ENCODE measurements at regions not wholly inside any gene's neighbourhood (a gene's known extent, or its start where the extent isn't known, plus 50 kb on each side); places are given as distances from the start of the nearest gene placed in this dataset.

DNA sequence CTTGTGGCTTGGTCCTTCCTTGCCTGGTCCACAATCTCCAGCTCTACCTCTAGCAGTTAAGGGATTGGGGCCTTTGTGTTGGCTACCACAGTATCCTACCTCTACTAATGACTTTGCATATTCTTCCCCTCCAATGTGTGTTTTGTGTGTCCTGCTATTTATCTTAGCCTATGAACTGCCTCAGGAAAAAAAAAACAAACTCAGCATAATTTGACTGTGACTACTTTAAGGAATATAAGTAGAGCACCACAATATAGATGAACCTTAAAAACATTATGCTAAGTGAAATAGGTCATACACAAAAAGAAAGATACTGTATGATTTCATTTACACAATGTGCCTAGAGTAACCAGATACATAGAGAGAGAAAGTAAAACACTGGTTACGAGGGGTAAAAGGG is 61.3 kb upstream of the PTPN13 start:
- no peaks in the 10 kb centered on the region for H3K4me1 Mint-ChIP-seq
- no peaks in the 10 kb centered on the region for H3K9me3 Mint-ChIP-seq
- H3K4me3 Mint-ChIP-seq, result no peak overlapping the region
- ATAC-seq, result no peak
- H3K27ac Mint-ChIP-seq, result no peak overlapping the region
- peaks cover 6% of the 10 kb centered on the region for H3K27me3 Mint-ChIP-seq
- DNase-seq, result no peak

DNA sequence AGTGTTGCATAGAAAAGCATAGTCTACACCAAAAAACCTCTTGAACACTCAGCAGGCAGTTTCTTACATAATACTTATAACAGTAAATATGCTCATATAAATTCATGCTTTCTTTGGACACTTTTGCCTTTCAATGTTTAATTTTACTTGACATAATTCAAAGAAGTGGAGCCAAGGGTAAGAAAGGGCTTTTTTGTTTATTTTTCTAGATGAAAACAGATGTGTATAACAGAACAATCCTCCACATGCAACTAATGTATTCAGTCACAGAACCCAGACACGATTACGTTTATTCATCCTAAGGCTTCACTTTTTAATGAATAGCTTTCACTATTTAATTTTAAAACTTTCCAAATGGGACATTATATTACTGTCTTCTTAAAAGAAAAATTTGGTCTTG is 58.0 kb upstream of the PTPN13 start:
- H3K27ac Mint-ChIP-seq, result no peak overlapping the region

DNA sequence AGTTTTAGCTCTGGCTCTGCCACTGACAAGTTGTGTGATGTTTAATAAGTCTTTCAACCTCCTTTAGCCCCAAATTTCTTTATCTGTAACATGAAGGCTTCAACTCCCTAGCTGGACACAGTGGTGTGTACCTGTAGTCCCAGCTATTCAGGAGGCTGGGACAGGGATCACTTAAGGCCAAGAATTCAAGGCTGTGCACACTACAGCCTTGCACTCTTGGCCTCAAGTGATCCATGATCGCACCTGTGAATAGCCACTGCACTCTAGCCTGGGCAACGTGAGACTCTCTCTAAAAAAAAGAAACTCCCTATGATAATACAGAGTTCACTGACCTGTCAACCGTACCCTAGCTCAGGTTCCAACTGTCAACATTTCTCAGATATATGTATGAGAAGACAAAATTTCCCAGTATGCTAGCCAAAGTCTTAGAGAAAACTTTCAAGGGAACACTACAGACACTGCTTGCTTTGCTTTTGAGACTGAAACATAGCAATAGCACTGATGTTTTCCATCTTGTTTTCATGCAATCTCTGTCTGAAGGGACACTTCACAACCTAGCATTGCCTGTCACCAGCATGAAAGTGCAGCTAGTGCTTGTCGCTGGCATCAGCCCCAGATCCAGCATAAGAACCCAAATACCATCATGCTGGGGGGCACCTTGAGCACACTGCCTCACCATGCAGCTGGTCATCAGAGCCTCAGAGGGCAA is 51.6 kb upstream of the PTPN13 start:
- ATAC-seq (no peak), DNase-seq (no peak)
- no peak overlapping the region for H3K4me3 Mint-ChIP-seq
- H3K4me1 Mint-ChIP-seq, result no peaks in the 10 kb centered on the region
- no peak overlapping the region for H3K27ac Mint-ChIP-seq
- H3K27me3 Mint-ChIP-seq, result peaks cover 12% of the 10 kb centered on the region
- no peaks in the 10 kb centered on the region for H3K9me3 Mint-ChIP-seq

More for the DNA sequence above, 58.0 kb upstream of the PTPN13 start:
- H3K4me1 Mint-ChIP-seq, result no peaks in the 10 kb centered on the region
- peaks cover 15% of the 10 kb centered on the region for H3K27me3 Mint-ChIP-seq
- H3K4me3 Mint-ChIP-seq, result no peak overlapping the region
- ATAC-seq, result no peak
- no peaks in the 10 kb centered on the region for H3K9me3 Mint-ChIP-seq
- DNase-seq, result no peak

DNA sequence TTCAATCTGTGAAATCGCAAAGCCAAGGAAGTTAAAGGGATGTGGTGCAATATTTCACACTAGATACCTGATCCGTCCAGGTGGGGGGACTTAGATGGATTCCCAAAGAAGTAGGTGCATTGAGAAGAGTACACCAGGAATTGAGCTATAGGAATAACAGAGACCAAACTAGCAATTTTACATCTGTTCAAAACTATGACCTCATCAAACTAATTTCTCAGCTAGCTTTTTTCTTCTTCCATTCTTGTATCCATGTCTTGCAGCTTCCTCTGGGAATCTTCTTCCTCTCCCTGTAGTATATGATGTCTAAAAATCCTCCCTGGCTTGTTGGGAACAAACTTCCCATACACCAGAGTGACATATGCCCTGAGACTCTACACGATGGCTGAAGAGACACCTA is 51.0 kb upstream of the PTPN13 start:
- ATAC-seq, result no peak
- Mint-ChIP-seq H3K27ac (no peak overlapping the region), H3K4me1 (no peaks in the 10 kb centered on the region), H3K9me3 (peaks cover 0 to 4% of the 10 kb centered on the region in 2 donors), H3K4me3 (no peak overlapping the region), H3K27me3 (peaks cover 12% of the 10 kb centered on the region)
- no peak for DNase-seq

DNA sequence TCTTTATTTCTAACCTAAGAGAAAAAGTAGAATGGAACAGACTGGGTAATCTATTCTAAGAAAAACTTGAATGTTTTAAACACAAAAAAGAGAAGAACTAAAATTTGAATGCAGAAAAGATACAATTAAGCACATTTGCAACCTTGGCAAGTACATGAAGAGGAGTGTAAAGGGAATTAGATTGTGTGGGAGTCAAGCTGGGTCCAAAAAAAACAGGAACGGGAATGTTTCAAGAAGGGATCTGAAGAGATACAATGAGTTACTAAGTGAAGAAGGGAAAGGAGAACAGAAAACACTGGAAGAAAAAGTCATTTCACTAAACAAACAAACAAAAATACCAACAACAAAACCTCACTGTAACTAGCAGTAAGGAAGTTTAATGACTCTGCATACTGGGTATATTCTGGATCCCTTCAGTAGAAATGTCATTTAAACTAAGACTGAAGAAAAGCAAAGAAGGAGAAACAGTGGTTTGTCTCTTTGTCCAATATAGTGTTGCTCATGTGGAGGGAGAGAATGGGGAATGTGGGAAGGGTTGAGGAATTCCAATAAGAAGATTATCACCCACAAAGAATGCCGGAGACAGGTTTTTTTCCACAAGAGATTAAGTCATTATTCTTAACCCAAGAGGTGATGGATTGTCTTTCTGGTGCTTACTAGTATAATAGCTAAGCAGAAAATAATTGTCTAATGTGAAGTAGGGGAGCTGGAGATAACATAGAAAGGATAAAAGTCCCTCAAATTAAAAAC is 50.4 kb upstream of the PTPN13 start:
- peak overlapping the region in 1 of 2 donors; percentile 43 for H3K27ac Mint-ChIP-seq
- H3K9me3 Mint-ChIP-seq, result peaks cover 0 to 6% of the 10 kb centered on the region in 2 donors
- no peak for DNase-seq
- H3K4me3 Mint-ChIP-seq, result no peak overlapping the region
- no peaks in the 10 kb centered on the region for H3K4me1 Mint-ChIP-seq
- H3K27me3 Mint-ChIP-seq, result peaks cover 12% of the 10 kb centered on the region
- no peak for ATAC-seq

DNA sequence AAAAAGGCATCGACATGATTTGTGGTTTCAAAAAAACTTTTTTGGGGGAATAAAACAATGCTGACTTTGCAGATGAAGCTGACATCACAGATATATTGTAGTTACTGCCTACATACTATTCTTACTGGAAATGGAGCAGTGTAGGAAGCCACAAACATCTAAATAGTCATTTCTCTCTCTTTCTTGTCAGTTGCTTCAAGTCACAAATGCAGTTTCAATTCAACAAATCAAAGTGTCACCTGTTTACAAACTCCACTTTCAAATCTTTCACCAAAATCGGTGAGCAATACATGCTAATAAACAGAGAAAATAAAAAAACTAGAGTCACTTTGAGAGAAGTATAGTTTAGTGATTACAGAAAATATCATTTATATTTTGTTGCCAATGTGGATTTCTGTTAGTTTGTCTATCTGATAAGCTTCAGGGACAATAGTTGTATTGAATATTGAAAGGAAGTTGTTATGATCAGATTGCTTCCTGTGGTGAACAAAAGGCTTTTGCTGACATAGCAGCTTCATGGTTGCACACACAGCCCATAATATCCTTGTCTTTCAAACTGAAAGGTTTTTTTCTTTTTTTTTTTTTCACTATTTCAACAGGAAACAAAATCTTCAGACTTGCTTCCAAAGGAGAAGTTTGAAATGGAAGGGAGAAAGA is 49.7 kb upstream of the PTPN13 start:
- H3K4me1 Mint-ChIP-seq, result no peaks in the 10 kb centered on the region
- DNase-seq, result no peak
- peaks cover 0 to 6% of the 10 kb centered on the region in 2 donors for H3K9me3 Mint-ChIP-seq
- H3K27me3 Mint-ChIP-seq, result peaks cover 12% of the 10 kb centered on the region
- no peak overlapping the region for H3K27ac Mint-ChIP-seq
- H3K4me3 Mint-ChIP-seq, result peak overlapping the region in 1 of 2 donors; percentile 19
- ATAC-seq, result peak; percentile 77

Data from stimulated activated naive CD8-positive, alpha-beta T cell treated with anti-CD3 and anti-CD28 coated beads, Interleukin-15, amount 100 ng/mL, for 72 hours (primary cell).